Spinal cord (tissue), 9 donors: ENCODE measurements at regions not wholly inside any gene's neighbourhood (a gene's known extent, or its start where the extent isn't known, plus 50 kb on each side); places are given as distances from the start of the nearest gene placed in this dataset.
A peak's percentile ranks its signal among the peaks of the same experiment; 100 is the strongest.

Source experiments
- DNase-seq, 6 donors: peaks; one replicate each; pipeline versions ENCODE4 v3.0.0 to v3.0.0-alpha.2; 2013 to 2015; ENCODE audit warnings: low spot score in 6 of 6, low read depth in 4 of 6
- H3K27ac ChIP-seq: one replicate; pipeline ENCODE4 v1.5.1; 2013; ENCODE audit warnings: low read depth, low read length, control low read depth
- H3K27me3 ChIP-seq: one replicate; pipeline ENCODE4 v1.6.1; 2013; ENCODE audit warnings: low read length; ENCODE audit not compliant: control insufficient read depth, insufficient read depth
- H3K36me3 ChIP-seq: one replicate; pipeline ENCODE4 v1.6.1; 2013; ENCODE audit warnings: low read length; ENCODE audit not compliant: control insufficient read depth, insufficient read depth
- H3K4me1 ChIP-seq: one replicate; pipeline ENCODE4 v1.6.1; 2013; ENCODE audit warnings: low read length; ENCODE audit not compliant: control insufficient read depth, insufficient read depth
- H3K4me3 ChIP-seq: one replicate; pipeline ENCODE4 v1.5.1; 2013; ENCODE audit warnings: low read depth, low read length, control low read depth
- H3K9me3 ChIP-seq: one replicate; pipeline ENCODE4 v1.6.1; 2013; ENCODE audit warnings: low read length; ENCODE audit not compliant: control insufficient read depth, insufficient read depth
- WGBS: methylation state at CpG from one replicate; pipeline ENCODE4 v1.1.5; 2013; ENCODE audit warnings: missing lambda C conversion rate; ENCODE audit not compliant: insufficient coverage; 5-methylcytosine and 5-hydroxymethylcytosine counted together
- donor health status: healthy.

DNA sequence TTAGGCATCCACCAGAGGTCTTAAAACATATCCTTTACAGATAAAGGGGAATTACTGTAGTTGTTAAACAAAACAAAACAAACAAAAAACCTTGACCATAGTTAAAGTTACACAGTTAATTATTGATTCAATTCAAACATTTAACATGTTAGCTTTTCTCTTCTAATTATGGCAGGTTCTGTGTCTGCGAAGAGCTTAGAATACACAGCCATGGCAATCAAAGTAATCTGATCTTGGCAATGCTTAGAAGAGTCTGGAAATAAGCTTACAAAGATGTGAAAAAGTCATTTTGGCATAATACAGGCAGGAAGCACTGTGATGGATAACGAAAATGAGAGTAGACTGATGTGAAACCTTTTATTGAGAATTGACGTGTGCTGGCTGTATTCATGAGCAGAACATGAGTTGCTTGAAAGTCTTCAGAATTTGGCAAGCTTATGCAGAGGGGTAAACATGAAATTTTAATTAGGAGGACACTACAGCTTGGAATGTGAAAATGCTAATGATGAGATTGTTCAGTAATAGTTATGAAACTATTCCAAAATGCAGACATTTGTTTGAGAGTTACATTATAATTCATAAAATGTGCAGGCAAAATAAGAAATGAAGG, 629.6 kb downstream of the FSCB start:
- H3K9me3 ChIP-seq = no peaks in the 10 kb centered on the region

DNA sequence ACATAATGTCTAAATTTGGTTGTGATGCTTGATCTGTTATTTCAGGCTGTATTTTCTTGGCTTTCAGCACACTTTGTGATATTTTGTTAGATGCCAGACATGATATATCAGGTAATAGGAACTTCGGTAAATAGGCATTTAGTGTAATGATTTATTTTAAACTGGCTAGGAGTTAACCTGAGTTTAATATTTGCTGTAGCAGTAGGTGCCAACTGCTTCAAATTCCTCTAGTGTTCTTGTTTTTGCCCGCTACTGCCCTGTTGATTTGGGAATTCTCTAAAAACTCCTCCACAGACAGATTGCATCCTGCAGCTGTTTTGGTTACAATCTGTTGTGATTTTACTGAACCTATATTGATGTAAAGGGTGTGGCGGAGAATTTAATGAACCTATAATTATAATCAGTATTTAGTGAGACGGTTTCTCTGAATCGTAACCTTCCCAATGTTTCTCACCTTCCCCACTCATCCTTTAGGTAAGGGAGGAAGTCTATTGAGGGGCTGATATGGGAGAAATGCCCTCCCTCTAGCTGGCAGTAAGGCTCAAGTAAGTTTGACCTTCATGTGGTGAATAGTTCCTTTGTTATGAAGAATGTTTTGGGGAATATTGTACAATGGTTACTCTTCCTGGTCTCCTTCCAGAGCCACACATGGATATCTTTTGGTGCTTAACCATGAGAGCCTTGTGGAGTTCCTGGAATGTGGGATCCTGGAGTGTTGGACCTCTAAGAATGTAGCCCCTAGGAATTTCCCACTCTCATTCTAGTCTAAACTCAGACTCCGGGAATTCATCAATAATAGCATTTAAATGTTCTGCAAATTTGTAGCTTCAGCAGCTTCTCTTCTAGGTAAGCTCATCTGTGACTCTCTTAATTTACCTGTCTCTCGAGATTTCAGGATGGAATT, 634.1 kb downstream of the FSCB start:
- Histone ChIP-seq H3K4me3 (no peak overlapping the region), H3K36me3 (no peaks in the 10 kb centered on the region), H3K9me3 (no peaks in the 10 kb centered on the region), H3K4me1 (no peaks in the 10 kb centered on the region), H3K27me3 (no peaks in the 10 kb centered on the region), H3K27ac (no peak overlapping the region)
- no peak for DNase-seq
- 90% methylated on average over 3 of the region's 7 CpGs for whole genome bisulfite sequencing

More for the DNA sequence above, 629.6 kb downstream of the FSCB start:
- no peaks in the 10 kb centered on the region for H3K27me3 ChIP-seq
- no peak overlapping the region for H3K27ac ChIP-seq
- 52% methylated on average over 2 of the region's 3 CpGs for WGBS
- peak in 2 of 6 donors; percentile 9 to 79 for DNase-seq
- H3K4me1 ChIP-seq = no peaks in the 10 kb centered on the region
- no peaks in the 10 kb centered on the region for H3K36me3 ChIP-seq
- H3K4me3 ChIP-seq = no peak overlapping the region

DNA sequence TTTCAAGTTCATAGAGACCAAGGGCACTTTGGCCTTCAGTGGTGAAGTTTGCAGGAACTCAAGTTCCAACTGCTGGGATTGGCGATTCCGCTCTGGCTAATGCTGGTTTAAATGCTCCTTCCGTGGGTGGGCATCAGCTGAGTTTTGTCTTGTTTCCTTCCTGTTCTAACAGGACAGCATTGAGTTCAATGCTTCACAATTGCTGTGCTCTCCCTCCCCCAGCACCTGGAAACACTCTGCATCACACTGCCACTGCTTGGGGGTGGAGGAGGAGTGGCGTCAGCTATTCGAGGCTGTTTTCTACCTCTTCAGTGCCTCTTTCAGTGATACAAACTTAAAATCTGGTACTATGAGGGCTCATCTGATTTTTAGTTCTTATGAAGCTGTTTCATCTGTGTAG, 634.9 kb downstream of the FSCB start:
- no peaks in the 10 kb centered on the region for H3K36me3 ChIP-seq

DNA sequence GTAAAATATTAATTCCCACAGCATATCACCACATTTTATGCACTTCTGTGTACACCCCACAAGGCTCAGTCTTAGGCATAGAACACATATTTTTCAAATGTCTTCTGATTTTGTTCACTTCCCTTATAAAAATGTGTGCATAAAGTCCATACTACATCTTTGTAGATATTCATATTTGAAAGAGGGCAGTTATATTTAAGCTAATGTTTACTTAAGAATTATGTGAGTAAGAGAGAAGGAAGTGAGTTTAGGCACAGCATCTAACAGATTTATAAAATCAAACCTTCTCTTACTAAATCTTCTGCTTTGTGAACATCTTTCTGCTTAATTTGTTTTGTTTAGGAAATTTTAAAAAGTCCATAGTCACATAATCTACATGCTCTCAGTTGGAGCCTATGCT, 648.1 kb downstream of the FSCB start:
- no peaks in the 10 kb centered on the region for H3K9me3 ChIP-seq
- no peaks in the 10 kb centered on the region for H3K36me3 ChIP-seq
- no peaks in the 10 kb centered on the region for H3K27me3 ChIP-seq
- no peak overlapping the region for H3K4me3 ChIP-seq
- no peaks in the 10 kb centered on the region for H3K4me1 ChIP-seq
- no peak overlapping the region for H3K27ac ChIP-seq
- DNase-seq = no peak

More for the DNA sequence above, 634.9 kb downstream of the FSCB start:
- no peaks in the 10 kb centered on the region for H3K9me3 ChIP-seq
- no peak overlapping the region for H3K4me3 ChIP-seq
- H3K27ac ChIP-seq = no peak overlapping the region
- 91% methylated on average over 3 of the region's 5 CpGs for WGBS
- no peaks in the 10 kb centered on the region for H3K27me3 ChIP-seq
- DNase-seq = no peak
- no peaks in the 10 kb centered on the region for H3K4me1 ChIP-seq

- H3K27ac ChIP-seq = no peak overlapping the region
- 44% methylated on average over 1 of the region's 3 CpGs for WGBS
- DNase-seq = peak in 2 of 6 donors; percentile 15 to 78
- H3K4me1 ChIP-seq = no peaks in the 10 kb centered on the region
- H3K9me3 ChIP-seq = no peaks in the 10 kb centered on the region
- H3K27me3 ChIP-seq = no peaks in the 10 kb centered on the region
- H3K4me3 ChIP-seq = no peak overlapping the region
- no peaks in the 10 kb centered on the region for H3K36me3 ChIP-seq
Measured at GRCh38 chr14:43855556-43855955, 651.5 kb downstream of the FSCB start.

- no peaks in the 10 kb centered on the region for H3K36me3 ChIP-seq
Measured at GRCh38 chr14:43853541-43853940, 653.5 kb downstream of the FSCB start.

GRCh38 chr14:43803076-43803689, 703.9 kb downstream of the FSCB start:
- DNase-seq = no peak
- no peaks in the 10 kb centered on the region for H3K36me3 ChIP-seq
- H3K27ac ChIP-seq = no peak overlapping the region
- WGBS = 100% methylated on average over 2 of the region's 2 CpGs
- no peaks in the 10 kb centered on the region for H3K27me3 ChIP-seq
- H3K9me3 ChIP-seq = no peaks in the 10 kb centered on the region
- no peaks in the 10 kb centered on the region for H3K4me1 ChIP-seq
- H3K4me3 ChIP-seq = no peak overlapping the region

More at GRCh38 chr14:43853541-43853940, 653.5 kb downstream of the FSCB start:
- peak in 1 of 6 donors; percentile 80 for DNase-seq
- no peak overlapping the region for H3K27ac ChIP-seq
- WGBS = no CpG with 5 or more reads among the region's 1 CpG
- H3K4me3 ChIP-seq = no peak overlapping the region
- H3K4me1 ChIP-seq = no peaks in the 10 kb centered on the region
- no peaks in the 10 kb centered on the region for H3K27me3 ChIP-seq
- peaks cover 2% of the 10 kb centered on the region for H3K9me3 ChIP-seq

DNA sequence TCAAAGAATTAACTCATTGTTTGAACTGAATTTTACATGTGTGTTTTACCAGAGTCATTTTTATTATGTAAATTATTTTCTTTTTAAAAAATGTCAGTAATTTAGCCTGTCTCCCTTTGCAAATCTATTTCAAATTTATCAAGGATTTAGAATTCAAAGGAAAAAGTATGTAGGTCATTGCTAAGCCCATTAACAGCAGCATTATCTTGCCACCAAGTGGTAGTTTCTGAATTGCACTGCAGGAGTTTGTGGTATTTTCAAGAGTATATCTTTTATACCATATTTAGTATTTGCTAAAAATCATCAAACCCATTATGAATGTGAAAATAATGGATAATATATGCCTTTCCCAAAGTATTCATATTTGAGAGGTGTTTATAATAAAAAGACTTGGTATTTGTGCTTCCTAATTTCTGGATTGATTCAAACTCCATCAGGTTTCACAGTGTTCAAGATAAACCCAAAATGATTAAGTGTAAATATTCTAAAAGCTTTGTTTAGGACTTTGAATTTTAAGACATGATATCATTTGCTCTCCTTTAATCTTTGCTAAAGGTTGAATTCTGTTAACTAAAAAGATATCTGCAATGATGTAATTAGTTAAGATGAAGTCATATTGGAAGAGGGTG, 711.4 kb downstream of the FSCB start:
- Histone ChIP-seq H3K27me3 (no peaks in the 10 kb centered on the region), H3K9me3 (no peaks in the 10 kb centered on the region), H3K4me1 (no peaks in the 10 kb centered on the region), H3K4me3 (no peak overlapping the region), H3K27ac (no peak overlapping the region), H3K36me3 (no peaks in the 10 kb centered on the region)
- peak in 3 of 6 donors; percentile 10 to 70 (median 51) for DNase-seq

DNA sequence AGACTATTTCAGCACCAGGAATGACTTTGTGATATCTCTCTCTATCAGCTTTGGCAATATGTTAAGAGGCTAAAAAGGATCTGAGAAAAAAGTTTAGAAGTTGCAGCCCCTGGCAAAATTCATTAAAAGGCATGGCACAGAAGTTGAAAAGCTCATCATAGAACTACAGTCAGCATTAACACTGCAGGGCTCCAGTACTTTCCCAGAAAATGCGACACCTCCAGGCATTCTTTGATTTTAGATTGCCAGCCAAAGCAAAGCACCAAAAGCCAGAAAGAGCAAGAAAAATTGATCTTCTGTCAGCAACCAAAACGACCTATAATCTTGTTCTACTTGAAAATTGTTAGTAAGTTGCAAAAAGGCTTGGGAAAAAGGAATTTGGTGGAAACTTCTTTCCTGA, 713.5 kb downstream of the FSCB start:
- no CpG with 5 or more reads among the region's 2 CpGs for WGBS
- no peak overlapping the region for H3K27ac ChIP-seq
- no peak overlapping the region for H3K4me3 ChIP-seq
- H3K27me3 ChIP-seq = no peaks in the 10 kb centered on the region
- peak in 1 of 6 donors; percentile 12 for DNase-seq
- H3K9me3 ChIP-seq = no peaks in the 10 kb centered on the region
- no peaks in the 10 kb centered on the region for H3K36me3 ChIP-seq
- H3K4me1 ChIP-seq = no peaks in the 10 kb centered on the region
